ENCODE measurements at regions not wholly inside any gene's neighbourhood (a gene's known extent, or its start where the extent isn't known, plus 50 kb on each side); places are given as distances from the start of the nearest gene placed in this dataset.
"Not testable (repeated sequence)": the region's sequence is repeated elsewhere in the genome, so short reads cannot be mapped to it uniquely, and the experiment has no call there.

DNA sequence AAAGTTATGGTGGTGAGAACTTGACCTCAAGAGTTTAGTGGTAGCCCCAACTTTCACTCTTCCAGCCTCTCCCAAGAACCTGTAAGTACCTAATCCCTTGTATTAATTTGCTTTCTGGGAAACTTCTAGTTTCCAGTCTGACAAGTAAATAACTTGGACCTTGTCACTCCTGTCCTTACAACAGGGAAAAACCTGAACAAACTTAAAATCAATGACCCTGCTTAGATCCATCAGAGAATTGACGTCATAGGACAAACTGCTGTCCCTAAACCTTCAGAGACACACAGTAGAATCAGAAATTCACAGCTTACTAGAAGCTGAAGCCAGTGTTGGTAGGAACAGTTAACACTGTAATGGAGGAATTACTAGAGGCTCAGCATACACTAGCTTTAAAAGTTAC is 60.0 kb upstream of the DCLK2 start:
- in situ Hi-C loops (cut with MboI; ENCODE audit: low pct_unique_long_range_greater_than_20kb, low sequenced_read_pairs, unreplicated experiment): loop anchor here (25.0 kb wide), 1 partner anchor 194 kb away; no protein-coding TSS in a partner anchor
- TF ChIP-seq, protein P1, sequence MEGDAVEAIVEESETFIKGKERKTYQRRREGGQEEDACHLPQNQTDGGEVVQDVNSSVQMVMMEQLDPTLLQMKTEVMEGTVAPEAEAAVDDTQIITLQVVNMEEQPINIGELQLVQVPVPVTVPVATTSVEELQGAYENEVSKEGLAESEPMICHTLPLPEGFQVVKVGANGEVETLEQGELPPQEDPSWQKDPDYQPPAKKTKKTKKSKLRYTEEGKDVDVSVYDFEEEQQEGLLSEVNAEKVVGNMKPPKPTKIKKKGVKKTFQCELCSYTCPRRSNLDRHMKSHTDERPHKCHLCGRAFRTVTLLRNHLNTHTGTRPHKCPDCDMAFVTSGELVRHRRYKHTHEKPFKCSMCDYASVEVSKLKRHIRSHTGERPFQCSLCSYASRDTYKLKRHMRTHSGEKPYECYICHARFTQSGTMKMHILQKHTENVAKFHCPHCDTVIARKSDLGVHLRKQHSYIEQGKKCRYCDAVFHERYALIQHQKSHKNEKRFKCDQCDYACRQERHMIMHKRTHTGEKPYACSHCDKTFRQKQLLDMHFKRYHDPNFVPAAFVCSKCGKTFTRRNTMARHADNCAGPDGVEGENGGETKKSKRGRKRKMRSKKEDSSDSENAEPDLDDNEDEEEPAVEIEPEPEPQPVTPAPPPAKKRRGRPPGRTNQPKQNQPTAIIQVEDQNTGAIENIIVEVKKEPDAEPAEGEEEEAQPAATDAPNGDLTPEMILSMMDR (IDR thresholded peaks at IDR 0.05; ENCODE audit: extremely low read depth, insufficient read depth, missing control alignments): no peak
- no peak for DNase-seq (ENCODE audit: low spot score)

DNA sequence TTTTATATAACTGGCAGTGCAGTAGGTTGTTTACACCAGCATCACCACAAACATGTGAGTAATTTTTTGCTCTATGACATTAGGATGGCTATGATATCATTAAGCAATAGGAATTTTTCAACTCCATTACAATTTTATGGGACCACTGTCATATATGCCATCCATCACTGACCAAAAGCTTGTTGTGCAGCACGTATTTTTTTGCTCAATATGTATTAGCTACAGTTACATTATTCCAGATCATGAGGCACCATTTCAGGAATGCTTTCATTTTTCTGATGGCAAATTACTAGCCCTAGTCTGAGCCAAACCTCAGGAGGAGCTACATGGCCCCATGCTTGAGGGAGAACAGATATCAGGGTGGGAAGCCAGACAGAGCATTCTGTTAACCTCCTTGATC is 56.8 kb upstream of the DCLK2 start:
- TF ChIP-seq, protein P1 (IDR thresholded peaks at IDR 0.05; ENCODE audit: extremely low read depth, insufficient read depth, missing control alignments): no peak
- in situ Hi-C loops (cut with MboI; ENCODE audit: low pct_unique_long_range_greater_than_20kb, low sequenced_read_pairs, unreplicated experiment): loop anchor here (25.0 kb wide), 1 partner anchor 191 kb away; no protein-coding TSS in a partner anchor
- no peak for DNase-seq (ENCODE audit: low spot score)

DNA sequence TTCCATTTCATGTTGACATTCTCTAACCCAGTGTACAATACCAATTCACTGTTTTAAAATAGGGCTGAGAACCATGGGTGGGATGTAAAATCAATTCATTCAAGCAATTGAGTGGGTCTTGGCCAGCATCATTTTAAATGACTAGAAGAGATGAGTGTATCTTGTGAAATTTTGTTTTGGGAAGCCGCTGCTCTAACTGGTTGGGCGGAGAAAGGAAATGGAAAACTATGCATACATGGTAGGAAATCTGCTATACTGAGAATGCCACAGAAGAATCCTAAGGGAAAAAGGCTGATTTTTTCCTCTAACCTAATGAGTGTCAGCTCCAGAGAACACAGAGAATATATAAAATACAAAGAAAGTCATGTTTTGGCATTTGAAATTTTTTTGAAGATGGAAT is 54.8 kb upstream of the DCLK2 start:
- TF ChIP-seq, protein P1 (IDR thresholded peaks at IDR 0.05; ENCODE audit: extremely low read depth, insufficient read depth, missing control alignments): no peak
- DNase-seq (ENCODE audit: low spot score): no peak
- in situ Hi-C loops (cut with MboI; ENCODE audit: low pct_unique_long_range_greater_than_20kb, low sequenced_read_pairs, unreplicated experiment): loop anchor here (25.0 kb wide), 1 partner anchor 189 kb away; no protein-coding TSS in a partner anchor

DNA sequence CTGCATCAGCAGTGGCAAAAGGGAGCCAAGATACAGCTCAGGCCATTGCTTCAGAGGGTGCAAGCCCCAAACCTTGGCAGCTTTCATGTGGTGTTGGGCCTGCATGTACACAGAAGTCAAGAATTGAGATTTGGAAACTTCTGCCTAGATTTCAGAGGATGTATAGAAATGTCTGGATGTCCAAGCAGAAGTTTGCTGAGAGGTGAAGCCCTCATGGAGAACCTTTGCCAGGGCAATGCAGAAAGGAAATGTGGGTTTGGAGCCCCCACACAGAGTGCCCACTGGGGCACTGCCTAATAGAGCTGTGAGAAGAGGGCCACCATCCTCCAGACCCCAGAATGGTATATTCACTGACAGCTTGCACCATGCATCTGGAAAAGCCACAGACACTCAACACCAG is 51.3 kb upstream of the DCLK2 start:
- DNase-seq (ENCODE audit: low spot score); in situ Hi-C loops (cut with MboI; ENCODE audit: low pct_unique_long_range_greater_than_20kb, low sequenced_read_pairs, unreplicated experiment): not testable (repeated sequence)

All from GM13977 (cell line).